Suppressor macrophage (primary cell): ENCODE measurements at regions not wholly inside any gene's neighbourhood (a gene's known extent, or its start where the extent isn't known, plus 50 kb on each side); places are given as distances from the start of the nearest gene placed in this dataset.

ENCODE experiments used
- DNase-seq, 4 experiments: peaks; one replicate each; pipeline ENCODE4 v3.0.0-alpha.2; 2020 to 2022

DNA sequence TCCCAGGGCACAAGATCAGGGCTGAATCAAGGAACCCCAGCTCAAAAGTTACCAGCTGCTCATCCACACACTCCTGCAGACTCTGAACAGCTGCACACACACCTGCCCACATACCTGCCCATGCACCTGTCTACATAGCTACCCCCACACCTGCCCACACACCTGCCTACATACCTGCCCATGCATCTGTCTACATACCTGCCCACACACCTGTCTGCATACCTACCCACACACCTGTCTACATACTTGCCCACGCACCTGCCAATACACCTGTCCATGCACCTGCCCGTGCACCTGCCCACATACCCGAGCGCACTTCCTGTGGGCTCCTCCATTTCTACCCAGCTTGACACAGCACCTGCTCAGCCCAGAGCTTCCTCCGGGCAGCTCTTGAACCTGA, 122.8 kb upstream of the AGAP1 start:
- DNase-seq, result no peak

DNA sequence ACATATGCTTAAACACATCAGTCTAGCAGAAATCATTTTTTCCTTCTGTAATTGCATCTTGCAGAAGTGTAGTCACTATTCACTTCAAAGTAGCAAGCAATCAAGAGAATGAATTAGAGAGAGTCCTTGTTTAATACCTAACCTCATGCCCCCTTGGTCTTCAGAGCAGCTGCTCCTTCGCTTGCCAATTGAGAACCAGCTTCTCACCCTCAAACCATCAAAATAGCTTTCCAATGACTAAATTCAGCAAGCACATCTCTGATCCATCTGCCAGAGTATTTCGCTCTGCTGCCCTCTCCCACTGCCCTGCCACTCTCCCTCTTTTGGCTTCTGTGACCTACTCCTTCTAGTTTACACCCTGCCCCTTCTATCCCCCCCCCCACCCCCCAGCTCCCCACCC, 120.7 kb upstream of the AGAP1 start:
- DNase-seq, result no peak

DNA sequence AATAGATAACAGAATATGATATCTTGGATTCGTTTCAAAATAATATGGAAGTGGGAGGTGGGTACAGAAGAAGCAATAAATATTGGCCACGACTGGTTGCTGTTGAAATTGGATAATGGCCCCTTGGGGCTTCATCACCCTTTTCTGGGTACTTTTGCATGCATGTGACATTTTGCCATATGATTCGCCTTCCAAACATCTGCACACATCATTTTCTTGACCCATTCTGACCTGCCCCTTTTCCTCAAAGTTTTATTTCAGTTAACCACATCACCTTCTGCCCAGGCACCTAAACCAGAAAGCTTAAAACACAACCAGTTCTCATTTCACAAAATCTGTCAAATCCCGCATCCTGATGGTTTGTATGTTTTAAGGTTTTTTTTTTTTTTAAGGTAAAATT, 116.7 kb upstream of the AGAP1 start:
- no peak for DNase-seq

DNA sequence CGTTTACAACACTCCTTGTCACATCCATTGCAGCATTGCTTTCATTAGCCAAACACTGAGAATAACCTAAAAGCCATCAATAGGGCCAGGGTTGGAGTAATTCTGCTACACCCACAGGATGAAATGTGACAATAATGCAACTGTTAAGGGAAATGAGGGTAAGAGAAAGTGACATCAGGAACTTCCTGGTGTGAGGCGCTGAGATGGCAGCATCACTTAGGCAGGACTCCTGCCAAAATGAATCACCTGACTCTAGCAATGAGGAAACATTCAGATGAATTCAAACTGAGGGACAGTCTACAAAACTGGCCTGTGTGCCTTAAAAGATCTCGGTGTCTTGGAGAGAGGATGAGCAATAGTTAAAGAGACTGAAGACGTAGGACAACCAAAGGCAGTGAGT, 115.6 kb upstream of the AGAP1 start:
- DNase-seq, result peak in 1 of 4 experiments; percentile 3

DNA sequence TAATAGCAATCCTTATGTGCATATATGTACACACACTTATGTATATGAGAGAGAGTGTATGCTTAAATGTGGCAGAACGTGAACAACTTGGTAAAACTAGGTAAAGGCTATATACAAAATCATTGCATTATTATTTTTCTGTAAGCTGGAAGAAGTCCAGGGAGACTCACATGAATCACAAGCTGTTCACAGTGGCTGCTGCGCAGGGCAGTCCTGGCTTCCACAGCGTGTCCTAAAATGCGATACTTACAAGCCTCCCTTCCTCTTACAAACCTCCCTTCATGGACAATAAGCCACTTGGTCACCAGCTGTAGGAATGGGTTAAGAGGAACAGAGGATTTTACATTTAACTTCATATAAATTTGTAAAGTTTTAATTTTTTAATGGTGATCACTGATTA, 114.9 kb upstream of the AGAP1 start:
- DNase-seq, result no peak

DNA sequence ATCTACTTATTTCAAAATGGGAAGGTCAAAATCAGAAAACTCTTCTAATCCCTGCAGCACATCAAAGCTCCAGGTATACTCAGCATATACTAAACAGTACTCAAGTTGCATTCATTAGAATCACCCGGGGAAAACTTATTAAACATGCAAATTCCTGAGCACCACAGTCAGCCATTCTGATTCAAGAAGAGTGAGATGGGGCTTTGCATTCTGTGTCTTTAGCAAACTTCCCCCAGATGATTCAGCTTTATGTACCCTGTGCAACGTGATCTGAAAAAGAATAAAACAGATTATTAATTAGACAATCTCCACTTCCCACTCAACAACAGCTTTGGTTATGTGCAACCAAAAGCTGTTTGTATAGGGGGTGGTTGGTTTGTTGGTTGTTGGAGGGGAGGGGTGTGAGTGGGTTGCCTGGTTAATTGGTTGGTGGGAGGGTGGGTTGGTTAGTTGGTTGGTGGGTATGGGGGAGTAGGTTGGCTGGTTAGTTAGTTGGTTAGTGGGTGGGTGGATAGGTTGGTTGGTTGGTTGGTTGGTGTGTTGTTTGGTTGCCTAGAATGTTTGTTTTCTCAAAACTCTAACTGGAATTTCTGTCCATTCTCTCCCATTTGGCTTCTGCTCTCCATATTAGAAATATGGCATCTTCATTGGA, 112.5 kb upstream of the AGAP1 start:
- no peak for DNase-seq

DNA sequence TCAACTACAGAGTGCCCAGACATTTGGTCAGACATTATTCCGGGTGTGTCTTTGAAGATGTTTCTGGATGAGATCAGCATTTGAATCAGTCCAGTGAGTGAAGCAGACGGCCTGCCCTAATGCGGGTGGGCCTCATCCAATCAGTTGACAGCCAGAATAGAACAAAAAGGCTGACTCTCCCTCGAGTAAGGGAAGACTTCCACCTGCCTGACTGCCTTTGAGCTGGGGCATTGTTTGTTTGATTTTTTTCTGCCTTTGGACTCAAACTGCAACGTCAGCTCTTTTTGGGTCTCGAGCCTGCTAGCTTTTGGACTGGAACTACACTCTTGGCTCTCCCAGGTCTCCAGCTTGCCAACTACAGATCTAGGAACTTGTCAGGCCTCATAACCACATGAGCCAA, 111.7 kb upstream of the AGAP1 start:
- DNase-seq, result no peak

DNA sequence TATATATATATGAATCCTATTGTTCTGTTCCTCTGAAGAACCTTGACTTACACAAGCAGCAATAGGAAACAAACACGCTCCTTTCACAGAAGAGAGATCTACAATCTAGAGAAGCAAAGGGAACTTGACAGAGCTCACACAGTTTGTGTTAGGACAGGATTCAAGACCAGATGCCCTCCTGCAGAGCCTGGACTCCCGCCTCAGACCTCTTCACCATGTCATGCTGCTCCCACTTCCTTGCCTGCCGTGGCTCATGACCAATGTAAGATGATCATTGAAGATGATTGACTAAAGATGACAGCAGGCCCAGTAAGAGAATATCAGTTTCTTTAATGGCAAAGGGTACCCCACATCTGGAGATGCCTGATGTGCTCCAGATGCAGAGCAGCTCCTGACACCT, 111.2 kb upstream of the AGAP1 start:
- no peak for DNase-seq

DNA sequence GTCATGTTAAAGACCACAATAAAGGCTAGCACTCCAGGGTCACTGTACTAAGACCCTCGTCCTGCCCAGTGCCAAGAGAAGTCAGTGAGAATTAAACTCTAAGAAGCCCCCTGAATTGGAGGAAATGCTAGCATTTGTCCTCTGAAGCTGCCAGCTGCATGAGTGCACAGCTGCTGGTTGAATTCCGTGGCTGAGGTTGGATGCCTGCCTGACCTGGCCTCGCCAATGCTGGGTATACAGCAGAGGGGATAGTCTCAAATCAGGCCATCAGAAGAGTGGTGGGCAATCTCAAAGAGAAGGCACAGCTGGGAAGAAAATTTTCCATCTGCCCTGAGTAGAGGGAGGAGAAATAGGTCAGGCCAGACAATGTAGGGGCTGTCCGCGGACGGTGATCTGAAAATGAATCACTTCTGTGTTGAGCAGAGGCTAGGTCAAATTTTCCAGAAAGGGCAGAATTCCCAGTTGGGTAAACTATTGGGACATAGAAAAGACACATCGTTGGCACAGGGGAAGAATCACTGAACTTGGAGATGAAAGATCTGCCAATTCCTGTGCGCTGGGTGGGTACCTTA, 110.5 kb upstream of the AGAP1 start:
- no peak for DNase-seq

DNA sequence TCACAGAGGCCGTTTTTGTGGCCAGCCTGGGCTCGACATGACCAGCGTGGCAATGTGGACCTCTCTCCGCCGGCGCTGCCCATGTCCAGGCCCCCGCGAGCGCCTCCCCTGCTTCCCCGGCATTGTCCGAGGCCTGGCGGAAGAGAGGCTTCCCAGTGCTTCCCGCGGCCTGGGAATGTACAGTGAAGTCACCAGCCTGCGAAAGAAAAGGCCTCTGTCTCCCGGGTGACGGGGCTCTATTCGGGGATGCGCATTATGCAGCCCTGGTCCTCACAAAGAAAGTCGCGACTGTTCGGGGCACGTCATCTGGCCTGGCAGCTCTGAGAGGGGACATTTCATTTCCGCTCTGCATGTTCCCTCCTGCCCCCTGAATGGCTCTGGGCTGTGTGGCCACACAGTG, 109.2 kb upstream of the AGAP1 start:
- no peak for DNase-seq

DNA sequence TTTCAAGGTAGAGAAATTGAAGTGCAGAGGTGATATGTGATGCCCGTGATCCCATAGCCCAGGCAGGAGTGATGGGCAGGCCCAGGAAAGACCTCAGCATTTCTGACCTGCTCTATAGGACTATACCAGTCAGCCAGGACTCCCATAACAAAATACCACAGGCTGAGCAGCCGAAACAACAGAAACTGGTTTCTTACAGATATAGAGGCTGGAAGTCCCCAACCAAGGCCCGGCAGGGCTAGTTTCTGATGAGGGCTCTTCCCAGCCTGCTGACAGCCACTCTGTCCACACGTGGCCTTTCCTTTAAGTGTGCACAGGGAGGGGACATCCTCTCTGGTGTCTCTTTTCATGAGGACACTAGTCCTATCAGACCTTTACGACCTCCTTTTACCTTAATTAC, 104.2 kb upstream of the AGAP1 start:
- no peak for DNase-seq

DNA sequence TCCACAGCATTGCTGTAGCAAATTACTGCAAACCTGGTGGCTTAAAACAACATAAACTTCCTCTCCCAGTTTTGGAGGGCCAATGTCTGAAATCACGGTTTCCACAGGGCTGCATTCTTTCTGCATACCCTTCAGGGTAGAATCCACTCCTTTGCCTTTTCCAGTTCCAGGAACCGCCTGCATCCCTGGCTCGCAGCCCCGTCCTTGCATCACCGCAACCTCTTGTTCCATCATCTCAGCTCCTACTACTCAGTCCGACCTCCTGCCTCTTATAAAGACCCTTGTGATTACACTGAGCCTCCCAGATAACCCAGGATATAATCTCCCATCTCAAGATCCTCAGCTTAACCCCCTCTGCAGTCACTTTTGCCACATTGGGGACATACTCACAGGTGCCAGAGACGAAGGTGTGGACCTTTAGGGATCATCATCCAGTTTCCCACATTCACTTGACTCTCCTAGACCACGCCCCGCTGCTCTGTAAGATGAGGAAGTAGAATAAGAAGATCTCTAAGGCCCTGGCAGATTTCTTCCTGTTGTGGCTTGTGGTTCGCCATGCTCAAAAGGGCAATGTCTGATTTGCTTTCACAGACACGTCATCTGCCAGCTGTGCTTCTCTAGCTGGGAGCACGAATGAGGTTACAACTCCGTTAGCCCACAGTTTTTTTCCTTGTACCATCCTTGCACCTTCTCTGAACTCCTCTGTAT, 103.6 kb upstream of the AGAP1 start:
- DNase-seq, result peak; percentile 27 to 52 (median 38)

DNA sequence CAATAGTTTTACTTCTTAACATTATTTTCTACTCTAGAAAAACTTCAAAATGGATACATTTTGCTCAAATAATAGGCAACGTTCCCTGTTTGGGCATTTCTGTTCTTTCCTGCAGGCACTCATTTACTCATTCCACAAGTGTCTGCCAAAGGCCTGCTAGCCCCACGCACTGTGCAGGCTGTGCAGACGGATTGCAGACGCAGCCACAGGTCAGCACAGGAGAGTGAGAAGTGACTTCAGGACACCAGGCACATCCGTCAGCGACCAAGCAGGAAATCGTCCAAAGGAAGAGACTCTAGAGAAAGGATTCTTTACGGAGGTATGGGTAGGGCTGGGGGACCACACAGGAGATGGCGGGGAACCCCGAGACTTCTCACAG, 103.0 kb upstream of the AGAP1 start:
- DNase-seq, result no peak

DNA sequence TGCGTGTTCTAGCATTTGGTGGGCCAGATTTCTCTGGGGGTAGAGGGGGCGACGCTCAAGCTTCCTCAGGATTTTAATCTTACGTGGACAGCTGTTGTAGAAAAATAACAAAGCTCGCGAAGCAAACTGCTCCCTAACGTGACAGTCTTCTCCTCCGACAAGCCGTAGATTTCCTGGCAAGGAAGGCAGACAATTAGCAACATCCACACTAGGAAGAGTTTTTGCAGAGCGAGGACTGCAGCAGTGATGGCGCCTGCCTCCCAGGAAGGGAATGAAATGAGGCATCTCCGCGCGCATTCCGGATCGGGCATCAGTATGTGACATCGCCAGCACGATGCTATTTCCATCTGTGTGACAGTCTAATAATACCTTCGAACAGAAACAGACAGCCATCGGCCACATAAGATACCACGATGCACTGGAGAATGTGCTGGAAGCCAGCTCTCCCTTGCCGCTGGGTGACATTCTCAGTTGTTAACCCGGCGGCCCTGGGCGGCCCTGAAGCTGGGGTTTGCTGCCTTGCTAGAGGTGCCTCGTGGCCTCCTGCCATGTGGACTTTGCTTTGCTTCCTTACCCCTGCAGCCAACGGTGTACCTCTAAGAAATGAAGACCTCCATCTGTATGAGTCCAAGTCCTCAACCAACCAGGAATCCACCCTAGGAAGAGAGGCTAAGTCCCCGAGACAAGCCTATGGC, 101.8 kb upstream of the AGAP1 start:
- DNase-seq, result no peak

DNA sequence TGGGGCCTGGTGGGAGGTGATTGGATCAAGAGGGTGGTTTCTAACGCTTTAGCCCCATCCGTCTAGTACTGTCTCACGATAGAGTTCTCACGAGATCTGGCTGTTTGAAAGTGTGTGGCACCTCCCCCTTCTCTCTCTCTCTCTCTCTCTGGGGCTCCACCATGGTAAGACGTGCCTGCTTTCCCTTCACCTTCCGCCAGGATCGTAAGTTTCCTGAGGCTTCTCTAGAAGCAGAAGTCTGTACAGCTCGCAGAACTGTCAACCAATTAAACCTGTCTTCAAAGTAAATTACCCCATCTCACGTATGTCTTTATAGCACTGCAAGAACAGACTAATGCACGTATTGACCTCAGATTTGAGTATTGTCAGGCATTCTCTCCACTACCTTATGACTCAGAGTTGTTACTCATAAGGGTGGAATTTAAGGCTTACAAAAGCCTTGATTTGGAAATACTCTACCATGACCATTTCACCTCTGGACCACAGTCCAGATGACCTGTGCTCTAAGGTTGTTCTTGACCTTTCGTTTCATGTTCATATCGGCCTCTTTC, 99.5 kb upstream of the AGAP1 start:
- DNase-seq, result no peak

DNA sequence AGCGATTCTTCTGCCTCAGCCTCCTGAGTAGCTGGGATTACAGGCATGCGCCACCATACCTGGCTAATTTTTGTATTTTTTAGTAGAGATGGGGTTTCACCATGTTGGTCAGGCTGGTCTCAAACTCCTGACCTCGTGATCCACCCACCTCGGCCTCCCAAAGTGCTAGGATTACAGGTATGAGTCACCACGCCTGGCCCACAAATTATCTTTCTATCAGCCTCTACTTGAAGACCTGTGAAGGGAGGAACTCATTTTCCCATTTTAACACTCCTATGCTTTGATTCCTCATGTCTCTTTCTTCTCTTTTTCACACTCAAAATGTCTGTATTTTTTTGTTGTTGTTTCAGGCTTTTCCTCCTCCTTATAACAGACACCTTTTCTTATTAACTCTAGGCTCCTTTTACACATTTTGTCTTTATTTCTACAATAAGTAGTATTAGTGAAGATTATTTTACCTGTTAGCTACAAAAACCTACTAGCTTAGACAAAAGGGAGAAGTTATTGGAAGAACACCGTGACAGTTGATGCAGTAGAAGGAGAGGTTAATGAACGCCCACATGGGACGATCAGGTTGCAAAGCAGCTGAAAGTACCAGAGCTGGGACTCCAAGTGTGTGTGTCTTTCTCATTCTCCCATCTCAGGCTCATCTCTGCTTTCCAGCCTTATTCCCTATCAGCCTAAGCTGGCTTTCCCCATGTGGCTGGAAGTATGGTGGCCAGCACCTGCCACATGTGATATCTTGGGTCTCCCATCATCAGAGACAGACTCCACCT, 97.6 kb upstream of the AGAP1 start:
- no peak for DNase-seq

DNA sequence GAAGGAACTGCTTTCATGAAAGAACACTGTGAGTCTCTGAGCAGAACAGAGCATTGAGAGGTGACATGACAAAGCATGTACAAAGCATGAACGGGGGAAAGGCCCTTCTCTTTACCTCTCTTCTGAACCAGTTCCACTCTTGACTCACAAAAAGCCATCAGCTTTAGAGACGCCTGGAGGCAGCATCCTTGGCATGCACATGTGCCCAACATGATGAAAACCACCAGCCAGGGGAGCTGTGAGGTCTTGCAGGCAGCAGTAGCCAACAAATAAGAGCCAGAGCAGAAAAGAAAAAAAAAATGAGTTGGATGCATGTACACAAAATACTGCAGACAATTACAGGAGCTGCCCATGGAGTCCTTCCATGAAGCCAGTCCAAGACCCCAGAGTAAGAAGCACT, 95.5 kb upstream of the AGAP1 start:
- DNase-seq, result no peak

DNA sequence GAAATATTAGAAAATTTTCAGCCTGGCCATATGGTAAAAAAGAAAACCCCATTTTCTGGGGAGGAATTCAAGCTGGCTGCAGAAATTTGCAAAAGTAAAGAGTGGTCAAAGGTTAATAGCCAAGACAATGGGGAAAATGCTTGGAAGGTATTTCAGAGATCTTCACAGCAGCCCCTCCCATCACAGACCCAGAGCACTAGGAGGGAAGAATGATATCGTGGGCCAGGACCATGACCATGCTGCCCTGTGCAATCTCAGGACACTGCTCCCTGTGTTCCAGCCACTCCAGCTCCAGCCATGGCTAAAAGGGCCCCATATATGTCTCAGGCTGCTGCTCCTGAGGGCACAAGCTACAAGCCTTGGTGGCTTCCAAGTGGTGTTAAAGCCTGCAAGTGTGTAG, 93.9 kb upstream of the AGAP1 start:
- DNase-seq, result no peak

DNA sequence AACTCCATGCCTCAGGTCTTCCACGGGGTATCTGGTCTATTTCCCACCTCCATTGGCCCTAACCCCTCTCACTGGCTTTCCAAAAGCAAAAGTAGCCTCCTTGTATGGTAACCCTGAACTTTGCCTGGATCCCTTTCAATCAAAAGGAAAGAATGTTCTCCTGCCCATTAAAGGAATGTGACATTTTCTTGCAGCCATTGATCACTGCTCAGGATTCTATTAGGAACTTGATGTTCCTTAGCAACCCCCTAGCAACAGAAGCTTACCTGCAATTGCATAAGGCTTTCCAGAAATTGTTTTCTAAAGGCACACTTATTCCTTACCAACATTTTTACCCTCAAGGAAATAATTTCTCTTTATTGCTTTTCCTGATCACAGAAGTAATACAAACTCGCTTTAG, 91.4 kb upstream of the AGAP1 start:
- no peak for DNase-seq

DNA sequence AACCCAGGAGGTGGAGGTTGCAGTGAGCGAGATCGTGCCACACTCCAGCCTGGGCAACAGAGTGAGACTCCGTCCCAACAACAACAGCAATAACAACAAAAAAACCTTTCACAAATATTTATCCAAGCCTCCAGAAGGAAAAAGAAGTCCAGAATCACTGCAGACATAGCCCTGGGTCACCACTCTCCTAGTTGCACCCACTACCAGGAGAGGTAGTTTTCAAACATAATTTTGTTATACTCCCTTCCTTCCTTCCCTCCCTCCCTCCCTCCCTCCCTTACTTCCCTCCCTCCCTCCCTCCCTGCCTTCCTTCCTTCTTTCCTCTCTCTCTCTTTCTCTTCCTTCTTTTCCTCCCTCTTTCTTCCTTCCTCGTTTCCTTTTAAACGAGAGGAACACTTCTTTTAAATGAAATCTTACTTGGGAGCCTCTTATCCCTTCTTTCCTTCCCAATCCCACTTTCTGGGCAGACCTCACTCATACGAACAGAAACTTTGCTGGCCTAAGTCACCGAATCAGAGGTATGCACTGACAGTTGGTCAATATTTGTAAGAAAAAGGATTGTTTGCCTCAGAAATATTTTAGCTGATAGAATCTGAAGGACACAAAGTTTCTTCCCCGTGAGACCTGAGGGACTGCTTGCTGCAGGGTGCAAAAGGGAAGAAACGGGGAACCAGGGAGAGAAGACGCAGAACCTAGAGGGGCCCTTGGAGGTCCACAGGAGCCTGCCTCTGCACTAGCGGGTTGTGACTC, 88.1 kb upstream of the AGAP1 start:
- no peak for DNase-seq

DNA sequence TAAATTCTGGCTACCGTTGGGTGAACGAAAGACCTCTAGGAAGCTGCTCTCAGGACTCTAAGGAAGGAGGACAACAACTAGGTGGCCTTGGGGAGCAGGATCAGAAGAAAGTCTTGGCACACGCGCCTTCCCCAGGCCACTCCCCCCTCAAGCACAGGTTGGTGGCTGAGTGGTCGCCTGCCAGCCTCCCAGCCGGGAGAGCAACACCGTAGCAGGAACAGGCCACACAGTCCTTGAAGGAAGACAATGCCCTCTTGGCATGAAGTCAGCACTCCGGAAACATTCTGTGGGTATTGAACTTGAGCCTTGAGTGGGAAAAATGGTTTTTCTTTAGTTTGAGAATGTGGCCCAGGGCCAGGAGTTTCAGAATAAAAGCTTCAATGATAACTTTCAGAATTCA, 87.4 kb upstream of the AGAP1 start:
- no peak for DNase-seq

DNA sequence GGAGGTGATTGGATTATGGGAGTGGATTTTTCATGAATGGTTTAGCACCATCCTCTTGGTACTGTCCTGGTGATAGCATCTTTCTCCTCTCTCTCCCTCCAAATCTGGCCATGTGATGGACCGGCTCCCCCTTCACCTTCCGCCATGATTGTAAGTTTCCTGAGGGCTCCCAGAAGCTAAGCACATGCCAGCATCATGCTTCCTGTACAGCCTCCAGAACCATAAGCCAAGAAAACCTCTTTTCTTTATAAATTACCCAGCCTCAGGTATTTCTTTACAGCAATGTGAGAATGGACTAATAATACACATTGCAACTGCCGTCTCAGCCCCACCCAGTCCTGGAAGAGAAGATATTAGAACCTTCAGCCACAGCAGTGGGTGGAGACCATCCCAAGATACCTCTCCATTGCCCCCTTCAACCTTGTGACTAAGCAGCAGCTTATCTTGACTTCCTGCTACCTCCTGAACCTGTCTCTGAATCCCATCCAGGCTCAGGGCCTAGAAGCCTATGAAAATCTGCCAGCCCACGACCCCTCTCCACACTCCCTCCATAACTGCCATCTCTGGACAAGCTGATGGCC, 81.8 kb upstream of the AGAP1 start:
- DNase-seq, result no peak
